GM19438 (cell line): ENCODE measurements at regions not wholly inside any gene's neighbourhood (a gene's known extent, or its start where the extent isn't known, plus 50 kb on each side); places are given as distances from the start of the nearest gene placed in this dataset.

Experiments
- ATAC-seq: cut with Tn5 transposase; IDR thresholded peaks from one replicate; pipeline ENCODE4 v1.9.1; 2021; ENCODE audit warnings: low read depth; ENCODE audit not compliant: unreplicated experiment

- ATAC-seq, result no peak
Observed at GRCh38 chr12:40172879-40173278, 51.9 kb upstream of the LRRK2 start.

- ATAC-seq, result no peak
Observed at GRCh38 chr12:40171501-40171900, 53.3 kb upstream of the LRRK2 start.

DNA sequence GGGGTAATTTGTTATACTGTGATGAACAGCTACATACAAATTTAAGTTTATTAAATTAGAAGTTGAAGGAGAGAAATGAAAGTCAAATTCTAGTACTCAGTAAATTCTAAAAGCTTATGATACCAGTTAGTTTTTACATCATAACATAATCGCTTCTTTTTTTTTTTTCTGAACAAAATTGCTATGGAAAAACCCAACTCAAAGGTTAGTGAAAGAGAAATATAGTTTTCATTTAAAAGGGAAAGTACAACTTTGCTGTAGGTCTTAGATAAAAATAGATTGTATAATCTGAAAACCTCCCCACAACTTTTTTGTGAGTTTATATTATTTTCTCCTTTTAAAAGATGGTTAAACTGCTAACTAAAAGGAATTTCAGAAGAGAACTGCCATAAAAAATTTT lies 53.7 kb upstream of the LRRK2 start:
- no peak for ATAC-seq

DNA sequence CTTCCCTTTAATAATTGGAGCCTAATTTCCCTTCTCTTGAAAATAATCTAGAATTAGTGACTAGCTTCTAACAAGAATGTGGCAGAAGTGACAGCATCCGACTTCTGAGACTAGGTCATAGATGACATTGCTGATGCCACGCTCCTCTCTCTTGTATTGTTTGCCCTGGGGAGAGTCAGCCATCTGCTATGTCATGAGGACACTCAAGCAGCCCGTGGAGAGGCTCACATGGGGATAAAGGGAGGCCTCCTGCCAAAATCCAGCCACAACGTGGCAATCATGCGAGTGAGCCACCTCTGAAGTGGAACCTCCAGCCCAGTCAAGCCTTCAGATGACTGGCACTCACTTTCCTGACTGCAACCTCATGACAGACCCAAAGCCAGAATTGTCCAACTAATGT lies 54.2 kb upstream of the LRRK2 start:
- ATAC-seq, result no peak

GRCh38 chr12:40168868-40169267 lies 55.9 kb upstream of the LRRK2 start:
- ATAC-seq, result peak; percentile 91

- peak; percentile 35 for ATAC-seq
Observed at GRCh38 chr12:40168419-40168818, 56.4 kb upstream of the LRRK2 start.

DNA sequence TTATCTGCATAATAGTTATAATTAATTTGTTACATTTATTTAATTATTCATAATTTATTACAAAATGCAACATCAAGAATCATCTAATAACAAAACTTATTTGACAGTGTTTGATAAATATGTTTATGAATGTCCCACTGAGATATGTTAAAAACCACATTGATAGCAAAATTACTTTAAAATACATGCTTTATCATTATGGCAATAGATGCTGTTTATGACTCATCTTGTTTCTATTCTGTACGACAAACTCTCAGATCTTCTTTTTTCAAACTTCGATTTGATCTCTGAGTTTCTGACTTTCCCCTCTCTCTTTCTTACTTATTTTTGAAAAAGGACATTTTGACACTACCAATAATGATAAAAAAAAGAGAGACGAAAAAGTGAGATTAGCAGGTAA lies 56.8 kb upstream of the LRRK2 start:
- ATAC-seq, result peak; percentile 58

GRCh38 chr12:40165179-40165578 lies 59.3 kb upstream of the SLC2A13 start:
- ATAC-seq, result no peak

DNA sequence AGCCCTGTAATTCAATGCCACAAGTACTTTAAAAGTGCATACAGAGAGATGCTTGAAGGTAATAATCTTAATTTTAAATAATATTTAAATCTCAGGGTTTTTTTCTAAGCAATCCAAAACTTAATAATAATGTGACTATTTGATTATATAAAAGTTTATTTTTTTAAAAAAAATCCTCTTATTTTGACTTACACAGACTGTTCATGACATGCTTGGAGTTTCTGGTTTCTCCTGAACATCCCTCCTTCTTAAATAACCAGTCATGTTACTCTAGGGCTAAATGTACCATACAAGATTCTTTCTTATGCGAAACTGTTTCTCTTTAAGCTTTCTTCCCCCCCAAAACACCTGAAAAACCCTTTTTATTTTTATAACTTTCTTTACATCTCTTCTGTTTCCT lies 58.2 kb upstream of the SLC2A13 start:
- ATAC-seq, result no peak

DNA sequence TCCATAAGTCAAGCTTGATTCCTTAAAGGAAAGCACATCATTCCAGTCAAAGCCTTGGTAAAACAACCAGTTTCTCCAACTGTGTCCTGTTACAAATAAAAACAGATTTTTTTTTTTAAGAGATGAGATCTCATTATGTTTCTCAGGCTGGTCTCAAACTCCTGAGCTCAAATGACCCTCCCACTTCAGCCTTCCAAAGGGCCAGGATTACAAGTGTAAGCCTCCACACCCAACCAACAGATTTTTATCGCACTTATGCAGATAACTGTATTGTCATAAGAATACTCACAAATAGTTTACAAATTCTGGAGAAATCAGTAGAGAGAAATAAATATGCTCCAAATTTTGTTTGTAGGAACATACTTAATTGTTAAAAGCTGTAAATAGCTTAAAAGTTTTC lies 56.2 kb upstream of the SLC2A13 start:
- ATAC-seq, result no peak

GRCh38 chr12:40158592-40159111 lies 52.8 kb upstream of the SLC2A13 start:
- peak; percentile 56 for ATAC-seq

DNA sequence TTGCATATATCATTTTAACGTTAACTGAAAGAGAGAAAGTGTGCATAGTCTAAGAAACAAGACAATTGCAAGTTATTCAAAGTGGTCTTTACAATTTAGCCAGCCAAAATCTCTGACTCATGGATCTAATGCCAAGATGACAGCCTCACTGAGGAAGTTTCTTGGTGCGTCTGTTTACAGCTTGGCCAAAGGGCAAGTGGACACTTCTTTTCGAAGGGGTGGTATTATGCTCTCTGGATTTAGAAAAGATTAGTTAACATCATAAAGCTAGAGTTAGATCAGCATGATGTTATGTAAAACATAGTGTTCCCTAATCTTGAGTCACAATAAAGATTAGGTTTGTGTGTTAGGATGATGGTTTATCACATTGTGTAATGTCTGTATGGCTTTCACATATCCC lies 51.5 kb upstream of the SLC2A13 start:
- ATAC-seq, result no peak

GRCh38 chr12:40156021-40156764 lies 50.3 kb upstream of the SLC2A13 start:
- ATAC-seq, result no peak
